22Rv1 (cell line): ENCODE measurements at regions not wholly inside any gene's neighbourhood (a gene's known extent, or its start where the extent isn't known, plus 50 kb on each side); places are given as distances from the start of the nearest gene placed in this dataset.

Source experiments
- H3K27ac ChIP-seq: fragments of 450-650 bp; 2 replicates; pipeline ENCODE4 v1.5.1; 2017
- ZFX ChIP-seq: fragments of 450-650 bp; IDR thresholded peaks from 2 replicates; pipeline ENCODE4 v1.6.1; 2017; ENCODE audit warnings: antibody characterized with exemption, borderline replicate concordance
- TF ChIP-seq, protein P1 (sequence below): fragments of 450-650 bp; IDR thresholded peaks from 2 replicates; pipeline ENCODE4 v1.5.1; 2017; ENCODE audit warnings: mild to moderate bottlenecking

DNA sequence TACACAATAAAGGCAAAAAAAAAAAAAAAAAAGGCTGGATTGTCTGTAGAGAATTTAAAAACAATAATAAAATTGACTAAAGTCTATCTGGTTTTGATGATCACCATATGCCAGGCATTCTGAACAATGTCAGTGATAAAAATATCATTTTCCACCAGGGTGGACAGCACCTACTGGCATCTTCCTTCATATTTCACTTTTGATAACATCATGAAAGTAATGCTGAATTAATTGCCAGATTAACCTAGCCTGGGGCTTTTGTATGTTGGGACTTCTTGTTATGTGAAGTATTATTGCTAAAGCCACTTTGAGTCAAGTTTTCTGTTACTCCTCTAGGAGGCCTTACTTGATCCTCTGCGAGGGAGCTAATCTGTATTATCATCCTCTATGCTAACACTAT is 73.8 kb upstream of the FAM98A start:
- TF ChIP-seq, protein P1, sequence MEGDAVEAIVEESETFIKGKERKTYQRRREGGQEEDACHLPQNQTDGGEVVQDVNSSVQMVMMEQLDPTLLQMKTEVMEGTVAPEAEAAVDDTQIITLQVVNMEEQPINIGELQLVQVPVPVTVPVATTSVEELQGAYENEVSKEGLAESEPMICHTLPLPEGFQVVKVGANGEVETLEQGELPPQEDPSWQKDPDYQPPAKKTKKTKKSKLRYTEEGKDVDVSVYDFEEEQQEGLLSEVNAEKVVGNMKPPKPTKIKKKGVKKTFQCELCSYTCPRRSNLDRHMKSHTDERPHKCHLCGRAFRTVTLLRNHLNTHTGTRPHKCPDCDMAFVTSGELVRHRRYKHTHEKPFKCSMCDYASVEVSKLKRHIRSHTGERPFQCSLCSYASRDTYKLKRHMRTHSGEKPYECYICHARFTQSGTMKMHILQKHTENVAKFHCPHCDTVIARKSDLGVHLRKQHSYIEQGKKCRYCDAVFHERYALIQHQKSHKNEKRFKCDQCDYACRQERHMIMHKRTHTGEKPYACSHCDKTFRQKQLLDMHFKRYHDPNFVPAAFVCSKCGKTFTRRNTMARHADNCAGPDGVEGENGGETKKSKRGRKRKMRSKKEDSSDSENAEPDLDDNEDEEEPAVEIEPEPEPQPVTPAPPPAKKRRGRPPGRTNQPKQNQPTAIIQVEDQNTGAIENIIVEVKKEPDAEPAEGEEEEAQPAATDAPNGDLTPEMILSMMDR, result no peak
- no peak for TF ChIP-seq ZFX
- H3K27ac ChIP-seq, result no peak overlapping the region

DNA sequence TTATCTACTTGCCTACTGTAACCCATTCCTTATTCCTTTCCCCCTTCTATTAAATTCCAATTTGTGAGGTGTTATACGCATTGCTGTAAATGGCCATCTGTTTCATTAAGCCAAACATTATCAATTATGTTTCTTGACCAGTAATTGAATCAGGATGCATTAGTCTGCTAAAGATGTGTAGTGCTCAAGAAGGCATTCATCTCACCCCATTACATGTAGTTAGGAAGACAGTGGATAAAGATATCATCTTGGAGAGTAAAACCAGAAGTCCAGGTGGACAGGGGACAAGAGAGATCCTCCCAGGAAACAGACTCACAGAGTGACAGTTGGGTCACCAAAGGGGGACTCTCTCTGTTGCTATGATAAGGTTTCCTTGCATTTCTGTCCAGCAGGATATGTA is 73.3 kb upstream of the FAM98A start:
- TF ChIP-seq, protein P1, result no peak
- TF ChIP-seq ZFX, result no peak
- H3K27ac ChIP-seq, result no peak overlapping the region

DNA sequence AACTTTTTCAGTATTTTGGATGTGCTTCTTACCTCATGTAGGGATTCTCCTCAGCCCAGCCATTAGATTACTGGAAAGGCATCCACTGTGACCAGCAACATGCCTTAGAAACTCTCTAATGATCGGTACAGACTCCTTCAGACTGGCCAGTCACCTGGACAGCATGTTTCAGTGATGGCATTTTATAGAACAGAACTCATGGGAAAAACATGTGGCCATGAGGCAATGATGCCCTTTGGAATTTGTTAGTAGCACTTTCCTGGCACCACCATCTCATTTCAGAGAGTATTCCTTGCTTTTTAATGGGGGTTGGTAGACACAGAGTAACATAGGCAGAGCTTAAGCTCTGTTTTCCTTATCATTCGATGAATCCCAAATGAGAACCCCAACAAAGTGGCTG is 72.1 kb upstream of the FAM98A start:
- TF ChIP-seq, protein P1, result no peak
- TF ChIP-seq ZFX, result no peak
- H3K27ac ChIP-seq, result no peak overlapping the region

DNA sequence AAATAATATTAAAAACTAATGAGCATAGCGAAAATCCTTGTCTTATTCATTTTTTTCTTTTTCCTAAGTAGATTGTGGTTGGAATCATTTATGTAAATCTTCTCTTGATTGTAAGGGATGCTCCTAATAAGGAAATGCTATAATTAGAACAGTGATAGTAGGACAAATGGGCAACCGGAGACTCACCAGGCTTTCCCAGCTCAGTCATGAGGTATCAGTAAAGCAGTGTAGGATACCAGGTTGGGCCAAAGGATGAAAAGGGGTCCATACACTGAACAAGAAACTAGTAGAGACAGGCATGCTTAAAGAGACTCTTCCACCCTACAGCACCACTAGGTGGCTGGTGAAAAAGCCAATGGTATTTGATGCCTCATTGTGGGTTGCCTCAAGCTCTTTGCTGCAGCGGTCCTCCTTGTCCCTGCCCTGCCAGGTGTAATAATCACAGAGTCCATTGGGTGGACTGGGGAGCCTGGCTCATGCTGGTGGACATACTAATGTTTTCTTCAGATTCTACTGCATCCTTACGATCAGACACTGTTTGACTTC is 71.4 kb upstream of the FAM98A start:
- no peak for TF ChIP-seq ZFX
- TF ChIP-seq, protein P1, result no peak; the same call in 1 of the 2 replicates
- no peak overlapping the region for H3K27ac ChIP-seq

DNA sequence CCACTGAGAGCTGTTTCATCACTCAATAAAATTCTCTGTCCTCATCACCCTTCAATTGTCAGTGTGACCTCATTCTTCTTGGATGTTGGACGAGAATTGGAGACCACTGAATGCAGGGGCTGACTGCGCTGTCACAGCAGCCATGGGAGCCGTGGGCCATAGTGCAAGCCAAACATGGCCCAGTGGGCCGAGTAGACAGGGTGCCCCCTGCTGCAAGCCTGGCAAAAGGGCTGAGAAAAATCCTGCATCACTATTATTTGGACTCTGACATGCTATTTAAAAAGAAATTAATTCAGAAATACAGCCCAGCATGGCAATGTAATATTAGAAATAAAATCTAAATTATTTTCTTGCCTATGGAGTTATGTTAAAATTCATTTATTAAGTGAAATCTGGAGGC is 67.8 kb upstream of the FAM98A start:
- TF ChIP-seq, protein P1, result no peak
- no peak for TF ChIP-seq ZFX
- H3K27ac ChIP-seq, result no peak overlapping the region

DNA sequence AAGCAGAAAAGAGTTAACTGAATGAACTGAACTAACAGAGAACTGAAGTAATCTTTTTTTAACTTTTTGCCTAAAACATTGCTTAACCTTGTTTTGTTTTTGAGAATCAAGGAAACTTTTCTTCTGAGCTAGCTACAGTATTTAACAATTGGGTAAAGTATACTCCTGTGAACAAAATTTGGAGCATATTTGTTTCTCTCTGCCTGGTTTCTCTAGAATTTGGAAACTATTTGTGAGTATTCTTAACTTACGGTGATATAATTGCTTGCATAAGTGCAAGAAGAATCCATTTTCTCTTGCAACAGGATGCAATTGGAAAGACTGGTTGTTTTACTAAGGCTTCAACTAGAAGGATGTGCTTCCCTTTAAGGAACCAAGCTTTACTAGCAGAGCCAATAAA is 65.9 kb upstream of the FAM98A start:
- H3K27ac ChIP-seq, result no peak overlapping the region
- no peak for TF ChIP-seq ZFX
- TF ChIP-seq, protein P1, result no peak

DNA sequence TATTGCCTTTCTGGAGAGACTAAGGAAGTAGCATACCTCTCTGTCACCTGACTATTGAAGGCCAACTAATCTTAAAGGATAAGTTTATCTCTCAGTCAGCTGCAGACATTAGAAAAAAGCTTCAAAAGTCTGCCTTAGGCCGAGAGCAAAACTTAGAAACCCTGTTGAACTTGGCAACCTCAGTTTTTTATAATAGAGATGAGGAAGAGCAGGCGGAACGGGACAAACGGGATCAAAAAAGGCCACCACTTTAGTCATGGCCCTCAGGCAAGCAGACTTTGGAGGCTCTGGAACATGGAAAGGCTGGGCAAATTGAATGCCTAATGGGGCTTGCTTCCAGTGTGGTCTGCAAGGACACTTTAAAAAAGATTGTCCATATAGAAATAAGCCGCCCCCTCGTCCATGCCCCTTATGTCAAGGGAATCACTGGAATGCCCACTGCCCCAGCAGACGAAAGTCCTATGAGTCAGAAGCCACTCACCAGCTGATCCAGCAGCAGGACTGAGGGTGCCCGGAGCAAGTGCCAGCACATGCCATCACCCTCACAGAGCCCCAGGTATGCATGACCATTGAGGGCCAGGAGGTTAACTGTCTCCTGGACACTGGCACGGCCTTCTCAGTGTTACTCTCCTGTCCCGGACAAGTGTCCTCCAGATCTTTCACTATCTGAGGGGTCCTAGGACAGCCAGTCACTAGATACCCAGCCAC is 61.5 kb upstream of the FAM98A start:
- TF ChIP-seq ZFX, result no peak
- TF ChIP-seq, protein P1, result no peak
- no peak overlapping the region for H3K27ac ChIP-seq
